GM06990 (cell line): ENCODE measurements at regions not wholly inside any gene's neighbourhood (a gene's known extent, or its start where the extent isn't known, plus 50 kb on each side); places are given as distances from the start of the nearest gene placed in this dataset.

ENCODE experiments used
- DNase-seq: peaks from one replicate; pipeline ENCODE4 v3.0.0-alpha.2; 2011; ENCODE audit not compliant: insufficient read length; ENCODE audit errors: extremely low read depth
- H3K27me3 ChIP-seq: replicated peaks from 2 replicates; pipeline ENCODE4 v1.6.0; 2011; ENCODE audit warnings: low read length; ENCODE audit not compliant: control insufficient read depth, insufficient read depth
- H3K36me3 ChIP-seq: 2 replicates; pipeline ENCODE4 v1.5.1; 2011; ENCODE audit warnings: low read length; ENCODE audit not compliant: control insufficient read depth, insufficient read depth
- H3K4me3 ChIP-seq: replicated peaks from 2 replicates; pipeline ENCODE4 v1.5.1; 2011; ENCODE audit warnings: low read depth, mild to moderate bottlenecking, control low read depth, low read length
- CTCF ChIP-seq: IDR thresholded peaks from 2 replicates; pipeline ENCODE4 v1.5.1; 2011; ENCODE audit warnings: low read length, control low read depth, mild to moderate bottlenecking, inconsistent platforms; ENCODE audit not compliant: insufficient read depth, poor library complexity, severe bottlenecking

- Histone ChIP-seq H3K27me3 (no peaks in the 10 kb centered on the region), H3K4me3 (no peak overlapping the region), H3K36me3 (no peaks in the 10 kb centered on the region)
- TF ChIP-seq CTCF = no peak
- no peak for DNase-seq
Observed at GRCh38 chr3:105938806-105939205, 70.0 kb upstream of the CBLB start.

GRCh38 chr3:105944276-105944675, 75.5 kb upstream of the CBLB start:
- DNase-seq = no peak
- Histone ChIP-seq H3K27me3 (no peaks in the 10 kb centered on the region), H3K36me3 (no peaks in the 10 kb centered on the region), H3K4me3 (no peak overlapping the region)
- no peak for TF ChIP-seq CTCF

GRCh38 chr3:105944721-105945120, 75.9 kb upstream of the CBLB start:
- H3K27me3 ChIP-seq = no peaks in the 10 kb centered on the region
- DNase-seq = no peak
- H3K4me3 ChIP-seq = no peak overlapping the region
- no peaks in the 10 kb centered on the region for H3K36me3 ChIP-seq
- TF ChIP-seq CTCF = no peak

GRCh38 chr3:105948101-105948500, 79.3 kb upstream of the CBLB start:
- DNase-seq = no peak
- Histone ChIP-seq H3K4me3 (no peak overlapping the region), H3K36me3 (no peaks in the 10 kb centered on the region), H3K27me3 (no peaks in the 10 kb centered on the region)
- no peak for TF ChIP-seq CTCF

GRCh38 chr3:105950881-105951600, 82.2 kb upstream of the CBLB start:
- no peak for DNase-seq
- TF ChIP-seq CTCF = no peak
- H3K4me3 ChIP-seq = no peak overlapping the region
- no peaks in the 10 kb centered on the region for H3K27me3 ChIP-seq
- no peaks in the 10 kb centered on the region for H3K36me3 ChIP-seq

- no peak overlapping the region for H3K4me3 ChIP-seq
- DNase-seq = no peak
- H3K36me3 ChIP-seq = no peaks in the 10 kb centered on the region
- no peak for TF ChIP-seq CTCF
- no peaks in the 10 kb centered on the region for H3K27me3 ChIP-seq
Observed at GRCh38 chr3:105953831-105954230, 85.0 kb upstream of the CBLB start.
